ENCODE measurements at regions not wholly inside any gene's neighbourhood (a gene's known extent, or its start where the extent isn't known, plus 50 kb on each side); places are given as distances from the start of the nearest gene placed in this dataset.
"Not testable (repeated sequence)": the region's sequence is repeated elsewhere in the genome, so short reads cannot be mapped to it uniquely, and the experiment has no call there.

GRCh38 chr3:88812576-88812975 is 294.8 kb upstream of the EPHA3 start:
- no peak for DNase-seq

GRCh38 chr3:88816445-88816844 is 291.0 kb upstream of the EPHA3 start:
- DNase-seq: no peak

- DNase-seq: no peak
Measured at GRCh38 chr3:88824666-88825564, 282.5 kb upstream of the EPHA3 start.

- no peak for DNase-seq
Measured at GRCh38 chr3:88828466-88828865, 279.0 kb upstream of the EPHA3 start.

GRCh38 chr3:88852606-88853005 is 254.8 kb upstream of the EPHA3 start:
- no peak for DNase-seq

GRCh38 chr3:88863196-88863595 is 244.2 kb upstream of the EPHA3 start:
- no peak for DNase-seq

GRCh38 chr3:88876724-88877123 is 230.7 kb upstream of the EPHA3 start:
- no peak for DNase-seq

GRCh38 chr3:88879905-88880304 is 227.5 kb upstream of the EPHA3 start:
- no peak for DNase-seq

GRCh38 chr3:88882121-88882520 is 225.3 kb upstream of the EPHA3 start:
- no peak for DNase-seq

GRCh38 chr3:88886624-88887023 is 220.8 kb upstream of the EPHA3 start:
- DNase-seq: not testable (repeated sequence)

- no peak for DNase-seq
Measured at GRCh38 chr3:88896026-88896425, 211.4 kb upstream of the EPHA3 start.

- DNase-seq: no peak
Measured at GRCh38 chr3:88912294-88912877, 195.0 kb upstream of the EPHA3 start.

- no peak for DNase-seq
Measured at GRCh38 chr3:88918841-88919240, 188.6 kb upstream of the EPHA3 start.

- DNase-seq: no peak
Measured at GRCh38 chr3:88921986-88922385, 185.4 kb upstream of the EPHA3 start.

- DNase-seq: no peak
Measured at GRCh38 chr3:88926221-88926620, 181.2 kb upstream of the EPHA3 start.

GRCh38 chr3:88930611-88931010 is 176.8 kb upstream of the EPHA3 start:
- DNase-seq: no peak

- DNase-seq: no peak
Measured at GRCh38 chr3:88936831-88937230, 170.6 kb upstream of the EPHA3 start.

- DNase-seq: no peak
Measured at GRCh38 chr3:88940296-88940695, 167.1 kb upstream of the EPHA3 start.

GRCh38 chr3:88947013-88947412 is 160.4 kb upstream of the EPHA3 start:
- DNase-seq: no peak

- DNase-seq: no peak
Measured at GRCh38 chr3:88954853-88955252, 152.6 kb upstream of the EPHA3 start.

GRCh38 chr3:88955274-88955673 is 152.1 kb upstream of the EPHA3 start:
- DNase-seq: no peak

GRCh38 chr3:88957711-88958439 is 149.5 kb upstream of the EPHA3 start:
- no peak for DNase-seq

GRCh38 chr3:88960019-88960418 is 147.4 kb upstream of the EPHA3 start:
- no peak for DNase-seq

GRCh38 chr3:88963003-88963402 is 144.4 kb upstream of the EPHA3 start:
- DNase-seq: no peak

Measured in CD4-positive, alpha-beta T cell treated with Interferon gamma for 1 hour (primary cell).